ENCODE measurements at regions not wholly inside any gene's neighbourhood (a gene's known extent, or its start where the extent isn't known, plus 50 kb on each side); places are given as distances from the start of the nearest gene placed in this dataset.

DNA sequence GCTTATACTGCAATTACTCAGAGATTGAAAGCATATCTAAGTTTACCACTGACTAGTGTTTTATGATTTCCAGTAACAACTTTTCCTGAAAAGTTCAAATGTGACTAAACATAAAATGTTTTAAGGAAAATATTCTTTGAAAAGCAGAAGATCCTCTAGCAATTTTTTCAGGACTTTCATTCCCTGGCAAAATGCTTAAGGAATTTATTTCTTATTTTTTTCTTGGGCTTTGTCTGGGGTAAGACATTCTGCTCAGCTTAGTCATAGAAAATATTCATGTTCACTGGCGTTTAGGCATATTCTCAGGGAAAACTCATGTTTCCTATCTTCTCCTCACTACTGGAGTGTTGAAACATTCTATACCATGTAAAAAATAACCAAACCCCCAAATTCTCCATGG lies 235.3 kb upstream of the CEP162 start:
- Mint-ChIP-seq H3K4me1 (peaks cover 3% of the 10 kb centered on the region; the same call in 1 of the 3 replicates), H3K9me3 (no peaks in the 10 kb centered on the region; the same call in 2 of the 3 replicates), H3K4me3 (no peak overlapping the region), H3K27ac (no peak overlapping the region), H3K27me3 (ENCODE audit: insufficient read depth, low read depth, poor library complexity) (peaks cover 4% of the 10 kb centered on the region), H3K36me3 (ENCODE audit: low read depth) (no peaks in the 10 kb centered on the region)
- Histone ChIP-seq H3K4me1 (ENCODE audit: insufficient read depth) (no peaks in the 10 kb centered on the region), H4K20me1 (replicated peaks; ENCODE audit: insufficient read depth) (no peaks in the 10 kb centered on the region), H3K27me3 (ENCODE audit: insufficient read depth) (no peaks in the 10 kb centered on the region), H3K9me2 (ENCODE audit: insufficient read depth) (peaks cover 5% of the 10 kb centered on the region), H3F3A (replicated peaks; ENCODE audit: low read depth) (no peaks in the 10 kb centered on the region), H3K79me2 (replicated peaks; ENCODE audit: insufficient read depth) (no peaks in the 10 kb centered on the region), H3K36me3 (ENCODE audit: insufficient read depth) (no peaks in the 10 kb centered on the region), H3K4me3 (no peak overlapping the region), H3K27ac (ENCODE audit: low read depth) (no peak overlapping the region), H3K4me2 (no peak overlapping the region), H2AFZ (no peak overlapping the region)
- DNase-seq (ENCODE audit: low spot score) (no peak), ATAC-seq (no peak)
- TF ChIP-seq ZNF331 (CRISPR knock-in tag; IDR thresholded peaks at IDR 0.05; ENCODE audit: low read depth) (no peak), NANOG (IDR thresholded peaks at IDR 0.05; ENCODE audit: borderline replicate concordance) (no peak), CREB1 (CRISPR knock-in tag; IDR thresholded peaks at IDR 0.05; ENCODE audit: low read depth) (no peak), JUNB (IDR thresholded peaks at IDR 0.05; ENCODE audit: unreplicated experiment) (no peak), STAT1 (IDR thresholded peaks at IDR 0.05; ENCODE audit: unreplicated experiment) (no peak), POLR2AphosphoS5 (IDR thresholded peaks at IDR 0.05; ENCODE audit: low read depth) (no peak)
- TF ChIP-seq, protein P1, sequence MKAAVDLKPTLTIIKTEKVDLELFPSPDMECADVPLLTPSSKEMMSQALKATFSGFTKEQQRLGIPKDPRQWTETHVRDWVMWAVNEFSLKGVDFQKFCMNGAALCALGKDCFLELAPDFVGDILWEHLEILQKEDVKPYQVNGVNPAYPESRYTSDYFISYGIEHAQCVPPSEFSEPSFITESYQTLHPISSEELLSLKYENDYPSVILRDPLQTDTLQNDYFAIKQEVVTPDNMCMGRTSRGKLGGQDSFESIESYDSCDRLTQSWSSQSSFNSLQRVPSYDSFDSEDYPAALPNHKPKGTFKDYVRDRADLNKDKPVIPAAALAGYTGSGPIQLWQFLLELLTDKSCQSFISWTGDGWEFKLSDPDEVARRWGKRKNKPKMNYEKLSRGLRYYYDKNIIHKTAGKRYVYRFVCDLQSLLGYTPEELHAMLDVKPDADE (IDR thresholded peaks at IDR 0.05), result no peak
- TF ChIP-seq, protein P2, sequence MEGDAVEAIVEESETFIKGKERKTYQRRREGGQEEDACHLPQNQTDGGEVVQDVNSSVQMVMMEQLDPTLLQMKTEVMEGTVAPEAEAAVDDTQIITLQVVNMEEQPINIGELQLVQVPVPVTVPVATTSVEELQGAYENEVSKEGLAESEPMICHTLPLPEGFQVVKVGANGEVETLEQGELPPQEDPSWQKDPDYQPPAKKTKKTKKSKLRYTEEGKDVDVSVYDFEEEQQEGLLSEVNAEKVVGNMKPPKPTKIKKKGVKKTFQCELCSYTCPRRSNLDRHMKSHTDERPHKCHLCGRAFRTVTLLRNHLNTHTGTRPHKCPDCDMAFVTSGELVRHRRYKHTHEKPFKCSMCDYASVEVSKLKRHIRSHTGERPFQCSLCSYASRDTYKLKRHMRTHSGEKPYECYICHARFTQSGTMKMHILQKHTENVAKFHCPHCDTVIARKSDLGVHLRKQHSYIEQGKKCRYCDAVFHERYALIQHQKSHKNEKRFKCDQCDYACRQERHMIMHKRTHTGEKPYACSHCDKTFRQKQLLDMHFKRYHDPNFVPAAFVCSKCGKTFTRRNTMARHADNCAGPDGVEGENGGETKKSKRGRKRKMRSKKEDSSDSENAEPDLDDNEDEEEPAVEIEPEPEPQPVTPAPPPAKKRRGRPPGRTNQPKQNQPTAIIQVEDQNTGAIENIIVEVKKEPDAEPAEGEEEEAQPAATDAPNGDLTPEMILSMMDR (conservative IDR thresholded peaks at IDR 0.05; ENCODE audit: low read depth in 2 of 2), result no peak

DNA sequence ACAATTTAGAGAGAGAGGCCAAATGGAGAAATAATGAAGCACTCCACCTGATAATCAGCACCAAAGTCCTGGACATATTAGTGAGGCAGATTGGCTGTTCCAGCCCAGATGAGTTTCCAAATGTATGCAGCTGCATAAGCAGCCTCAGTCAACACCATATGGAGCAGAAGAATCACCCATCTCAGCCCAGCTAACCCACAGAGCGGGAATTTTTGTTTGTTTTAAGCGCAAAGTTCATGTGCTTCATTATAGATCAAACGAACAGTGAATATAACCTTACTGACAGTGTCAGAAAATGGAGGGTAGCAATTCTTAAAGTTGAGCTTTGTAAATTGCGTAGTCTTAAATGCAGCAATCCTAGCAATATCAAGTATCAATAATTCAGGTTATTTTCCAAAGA lies 234.0 kb upstream of the CEP162 start:
- Histone ChIP-seq H3K36me3 (ENCODE audit: insufficient read depth) (no peaks in the 10 kb centered on the region), H4K20me1 (replicated peaks; ENCODE audit: insufficient read depth) (no peaks in the 10 kb centered on the region), H3K27ac (ENCODE audit: low read depth) (no peak overlapping the region), H3K27me3 (ENCODE audit: insufficient read depth) (no peaks in the 10 kb centered on the region), H3F3A (replicated peaks; ENCODE audit: low read depth) (no peaks in the 10 kb centered on the region), H3K9me2 (ENCODE audit: insufficient read depth) (peaks cover 5% of the 10 kb centered on the region), H3K4me1 (ENCODE audit: insufficient read depth) (no peaks in the 10 kb centered on the region), H3K4me3 (no peak overlapping the region), H3K79me2 (replicated peaks; ENCODE audit: insufficient read depth) (no peaks in the 10 kb centered on the region), H2AFZ (no peak overlapping the region), H3K4me2 (no peak overlapping the region)
- peaks cover 3% of the 10 kb centered on the region; the same call in 1 of the 3 replicates for H3K4me1 Mint-ChIP-seq
- no peaks in the 10 kb centered on the region for H3K36me3 Mint-ChIP-seq (ENCODE audit: low read depth)
- no peak overlapping the region for H3K4me3 Mint-ChIP-seq
- ATAC-seq (no peak), DNase-seq (ENCODE audit: low spot score) (no peak)
- H3K9me3 Mint-ChIP-seq, result no peaks in the 10 kb centered on the region; the same call in 2 of the 3 replicates
- peaks cover 4% of the 10 kb centered on the region for H3K27me3 Mint-ChIP-seq (ENCODE audit: insufficient read depth, low read depth, poor library complexity)
- H3K27ac Mint-ChIP-seq, result no peak overlapping the region
- TF ChIP-seq CREB1 (CRISPR knock-in tag; IDR thresholded peaks at IDR 0.05; ENCODE audit: low read depth), result no peak
- TF ChIP-seq, protein P3, sequence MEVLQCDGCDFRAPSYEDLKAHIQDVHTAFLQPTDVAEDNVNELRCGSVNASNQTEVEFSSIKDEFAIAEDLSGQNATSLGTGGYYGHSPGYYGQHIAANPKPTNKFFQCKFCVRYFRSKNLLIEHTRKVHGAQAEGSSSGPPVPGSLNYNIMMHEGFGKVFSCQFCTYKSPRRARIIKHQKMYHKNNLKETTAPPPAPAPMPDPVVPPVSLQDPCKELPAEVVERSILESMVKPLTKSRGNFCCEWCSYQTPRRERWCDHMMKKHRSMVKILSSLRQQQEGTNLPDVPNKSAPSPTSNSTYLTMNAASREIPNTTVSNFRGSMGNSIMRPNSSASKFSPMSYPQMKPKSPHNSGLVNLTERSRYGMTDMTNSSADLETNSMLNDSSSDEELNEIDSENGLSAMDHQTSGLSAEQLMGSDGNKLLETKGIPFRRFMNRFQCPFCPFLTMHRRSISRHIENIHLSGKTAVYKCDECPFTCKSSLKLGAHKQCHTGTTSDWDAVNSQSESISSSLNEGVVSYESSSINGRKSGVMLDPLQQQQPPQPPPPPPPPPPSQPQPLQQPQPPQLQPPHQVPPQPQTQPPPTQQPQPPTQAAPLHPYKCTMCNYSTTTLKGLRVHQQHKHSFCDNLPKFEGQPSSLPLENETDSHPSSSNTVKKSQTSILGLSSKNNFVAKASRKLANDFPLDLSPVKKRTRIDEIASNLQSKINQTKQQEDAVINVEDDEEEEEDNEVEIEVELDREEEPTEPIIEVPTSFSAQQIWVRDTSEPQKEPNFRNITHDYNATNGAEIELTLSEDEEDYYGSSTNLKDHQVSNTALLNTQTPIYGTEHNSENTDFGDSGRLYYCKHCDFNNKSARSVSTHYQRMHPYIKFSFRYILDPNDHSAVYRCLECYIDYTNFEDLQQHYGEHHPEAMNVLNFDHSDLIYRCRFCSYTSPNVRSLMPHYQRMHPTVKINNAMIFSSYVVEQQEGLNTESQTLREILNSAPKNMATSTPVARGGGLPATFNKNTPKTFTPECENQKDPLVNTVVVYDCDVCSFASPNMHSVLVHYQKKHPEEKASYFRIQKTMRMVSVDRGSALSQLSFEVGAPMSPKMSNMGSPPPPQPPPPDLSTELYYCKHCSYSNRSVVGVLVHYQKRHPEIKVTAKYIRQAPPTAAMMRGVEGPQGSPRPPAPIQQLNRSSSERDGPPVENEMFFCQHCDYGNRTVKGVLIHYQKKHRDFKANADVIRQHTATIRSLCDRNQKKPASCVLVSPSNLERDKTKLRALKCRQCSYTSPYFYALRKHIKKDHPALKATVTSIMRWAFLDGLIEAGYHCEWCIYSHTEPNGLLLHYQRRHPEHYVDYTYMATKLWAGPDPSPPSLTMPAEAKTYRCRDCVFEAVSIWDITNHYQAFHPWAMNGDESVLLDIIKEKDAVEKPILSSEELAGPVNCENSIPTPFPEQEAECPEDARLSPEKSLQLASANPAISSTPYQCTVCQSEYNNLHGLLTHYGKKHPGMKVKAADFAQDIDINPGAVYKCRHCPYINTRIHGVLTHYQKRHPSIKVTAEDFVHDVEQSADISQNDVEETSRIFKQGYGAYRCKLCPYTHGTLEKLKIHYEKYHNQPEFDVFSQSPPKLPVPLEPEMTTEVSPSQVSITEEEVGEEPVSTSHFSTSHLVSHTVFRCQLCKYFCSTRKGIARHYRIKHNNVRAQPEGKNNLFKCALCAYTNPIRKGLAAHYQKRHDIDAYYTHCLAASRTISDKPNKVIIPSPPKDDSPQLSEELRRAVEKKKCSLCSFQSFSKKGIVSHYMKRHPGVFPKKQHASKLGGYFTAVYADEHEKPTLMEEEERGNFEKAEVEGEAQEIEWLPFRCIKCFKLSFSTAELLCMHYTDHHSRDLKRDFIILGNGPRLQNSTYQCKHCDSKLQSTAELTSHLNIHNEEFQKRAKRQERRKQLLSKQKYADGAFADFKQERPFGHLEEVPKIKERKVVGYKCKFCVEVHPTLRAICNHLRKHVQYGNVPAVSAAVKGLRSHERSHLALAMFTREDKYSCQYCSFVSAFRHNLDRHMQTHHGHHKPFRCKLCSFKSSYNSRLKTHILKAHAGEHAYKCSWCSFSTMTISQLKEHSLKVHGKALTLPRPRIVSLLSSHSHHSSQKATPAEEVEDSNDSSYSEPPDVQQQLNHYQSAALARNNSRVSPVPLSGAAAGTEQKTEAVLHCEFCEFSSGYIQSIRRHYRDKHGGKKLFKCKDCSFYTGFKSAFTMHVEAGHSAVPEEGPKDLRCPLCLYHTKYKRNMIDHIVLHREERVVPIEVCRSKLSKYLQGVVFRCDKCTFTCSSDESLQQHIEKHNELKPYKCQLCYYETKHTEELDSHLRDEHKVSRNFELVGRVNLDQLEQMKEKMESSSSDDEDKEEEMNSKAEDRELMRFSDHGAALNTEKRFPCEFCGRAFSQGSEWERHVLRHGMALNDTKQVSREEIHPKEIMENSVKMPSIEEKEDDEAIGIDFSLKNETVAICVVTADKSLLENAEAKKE (CRISPR knock-in tag; IDR thresholded peaks at IDR 0.05), result no peak
- TF ChIP-seq, protein P4, sequence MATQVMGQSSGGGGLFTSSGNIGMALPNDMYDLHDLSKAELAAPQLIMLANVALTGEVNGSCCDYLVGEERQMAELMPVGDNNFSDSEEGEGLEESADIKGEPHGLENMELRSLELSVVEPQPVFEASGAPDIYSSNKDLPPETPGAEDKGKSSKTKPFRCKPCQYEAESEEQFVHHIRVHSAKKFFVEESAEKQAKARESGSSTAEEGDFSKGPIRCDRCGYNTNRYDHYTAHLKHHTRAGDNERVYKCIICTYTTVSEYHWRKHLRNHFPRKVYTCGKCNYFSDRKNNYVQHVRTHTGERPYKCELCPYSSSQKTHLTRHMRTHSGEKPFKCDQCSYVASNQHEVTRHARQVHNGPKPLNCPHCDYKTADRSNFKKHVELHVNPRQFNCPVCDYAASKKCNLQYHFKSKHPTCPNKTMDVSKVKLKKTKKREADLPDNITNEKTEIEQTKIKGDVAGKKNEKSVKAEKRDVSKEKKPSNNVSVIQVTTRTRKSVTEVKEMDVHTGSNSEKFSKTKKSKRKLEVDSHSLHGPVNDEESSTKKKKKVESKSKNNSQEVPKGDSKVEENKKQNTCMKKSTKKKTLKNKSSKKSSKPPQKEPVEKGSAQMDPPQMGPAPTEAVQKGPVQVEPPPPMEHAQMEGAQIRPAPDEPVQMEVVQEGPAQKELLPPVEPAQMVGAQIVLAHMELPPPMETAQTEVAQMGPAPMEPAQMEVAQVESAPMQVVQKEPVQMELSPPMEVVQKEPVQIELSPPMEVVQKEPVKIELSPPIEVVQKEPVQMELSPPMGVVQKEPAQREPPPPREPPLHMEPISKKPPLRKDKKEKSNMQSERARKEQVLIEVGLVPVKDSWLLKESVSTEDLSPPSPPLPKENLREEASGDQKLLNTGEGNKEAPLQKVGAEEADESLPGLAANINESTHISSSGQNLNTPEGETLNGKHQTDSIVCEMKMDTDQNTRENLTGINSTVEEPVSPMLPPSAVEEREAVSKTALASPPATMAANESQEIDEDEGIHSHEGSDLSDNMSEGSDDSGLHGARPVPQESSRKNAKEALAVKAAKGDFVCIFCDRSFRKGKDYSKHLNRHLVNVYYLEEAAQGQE (IDR thresholded peaks at IDR 0.05; ENCODE audit: unreplicated experiment), result no peak
